Bronchial epithelial cell (primary cell): ENCODE measurements at regions not wholly inside any gene's neighbourhood (a gene's known extent, or its start where the extent isn't known, plus 50 kb on each side); places are given as distances from the start of the nearest gene placed in this dataset.

Experiments
- DNase-seq: peaks from one replicate; pipeline ENCODE4 v3.0.0-alpha.2; 2010; ENCODE audit warnings: low read depth
- FAIRE-seq: peaks from 2 replicates; lab custom pipeline; 2011; peaks lifted over from hg19 to GRCh38; lab: Jason Lieb, UNC
- H3K27me3 ChIP-seq: 2 replicates; pipeline ENCODE4 v1.5.1; 2011; ENCODE audit warnings: low read length; ENCODE audit not compliant: control insufficient read depth, insufficient read depth
- H3K36me3 ChIP-seq: 2 replicates; pipeline ENCODE4 v1.5.1; 2011; ENCODE audit warnings: low read length; ENCODE audit not compliant: control insufficient read depth, insufficient read depth
- H3K4me3 ChIP-seq: 2 replicates; pipeline ENCODE4 v1.5.1; 2011; ENCODE audit warnings: mild to moderate bottlenecking, low read depth, low read length, control low read depth
- CTCF ChIP-seq: IDR thresholded peaks from 2 replicates; pipeline ENCODE4 v1.5.1; 2011; ENCODE audit warnings: mild to moderate bottlenecking, moderate library complexity, low read length, control low read depth, inconsistent platforms; ENCODE audit not compliant: insufficient read depth, severe bottlenecking

GRCh38 chr3:137205394-137206045, 247.7 kb downstream of the IL20RB start:
- no peak for FAIRE-seq
- Histone ChIP-seq H3K36me3 (no peaks in the 10 kb centered on the region), H3K4me3 (no peak overlapping the region), H3K27me3 (no peaks in the 10 kb centered on the region)
- DNase-seq = peak; percentile 9
- no peak for TF ChIP-seq CTCF

- FAIRE-seq = no peak
- no peak overlapping the region for H3K4me3 ChIP-seq
- no peak for TF ChIP-seq CTCF
- H3K36me3 ChIP-seq = no peaks in the 10 kb centered on the region
- no peak for DNase-seq
- H3K27me3 ChIP-seq = no peaks in the 10 kb centered on the region
Observed at GRCh38 chr3:137207616-137208015, 249.8 kb downstream of the IL20RB start.

GRCh38 chr3:137217733-137218132, 259.9 kb downstream of the IL20RB start:
- no peak for FAIRE-seq

GRCh38 chr3:137219801-137220445, 262.1 kb downstream of the IL20RB start:
- no peak for TF ChIP-seq CTCF
- DNase-seq = no peak
- Histone ChIP-seq H3K36me3 (no peaks in the 10 kb centered on the region), H3K27me3 (no peaks in the 10 kb centered on the region), H3K4me3 (no peak overlapping the region)
- FAIRE-seq = no peak

More at GRCh38 chr3:137217733-137218132, 259.9 kb downstream of the IL20RB start:
- DNase-seq = no peak
- Histone ChIP-seq H3K36me3 (no peaks in the 10 kb centered on the region), H3K4me3 (no peak overlapping the region), H3K27me3 (no peaks in the 10 kb centered on the region)
- peak; percentile 10 for TF ChIP-seq CTCF

GRCh38 chr3:137222736-137223225, 265.0 kb downstream of the IL20RB start:
- DNase-seq (no peak), FAIRE-seq (no peak)
- no peaks in the 10 kb centered on the region for H3K27me3 ChIP-seq
- H3K4me3 ChIP-seq = no peak overlapping the region
- H3K36me3 ChIP-seq = no peaks in the 10 kb centered on the region
- TF ChIP-seq CTCF = no peak
